ENCODE measurements at regions not wholly inside any gene's neighbourhood (a gene's known extent, or its start where the extent isn't known, plus 50 kb on each side); places are given as distances from the start of the nearest gene placed in this dataset.

DNA sequence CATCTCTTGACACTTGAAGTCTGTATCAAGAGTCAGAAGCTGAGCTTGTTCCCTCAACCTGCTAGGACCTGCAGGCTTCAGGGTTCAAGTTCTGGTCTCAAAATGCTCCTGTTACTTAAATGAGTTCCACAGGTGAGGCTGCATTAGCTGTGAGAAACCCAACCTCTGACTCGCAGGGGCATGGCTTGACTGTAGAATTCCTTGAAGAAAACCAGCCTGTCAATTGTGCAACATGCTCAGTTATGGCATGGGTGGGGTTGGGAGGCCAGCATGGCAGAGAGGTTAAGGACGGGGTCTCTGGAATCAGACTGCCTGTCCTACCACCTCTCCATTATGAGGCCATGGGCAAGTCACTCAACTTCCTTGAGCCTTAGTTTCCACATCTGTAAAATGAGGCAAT lies 235.8 kb downstream of the EN1 start:
- no peak for DNase-seq (ENCODE audit: low spot score)
- TF ChIP-seq, protein P1, sequence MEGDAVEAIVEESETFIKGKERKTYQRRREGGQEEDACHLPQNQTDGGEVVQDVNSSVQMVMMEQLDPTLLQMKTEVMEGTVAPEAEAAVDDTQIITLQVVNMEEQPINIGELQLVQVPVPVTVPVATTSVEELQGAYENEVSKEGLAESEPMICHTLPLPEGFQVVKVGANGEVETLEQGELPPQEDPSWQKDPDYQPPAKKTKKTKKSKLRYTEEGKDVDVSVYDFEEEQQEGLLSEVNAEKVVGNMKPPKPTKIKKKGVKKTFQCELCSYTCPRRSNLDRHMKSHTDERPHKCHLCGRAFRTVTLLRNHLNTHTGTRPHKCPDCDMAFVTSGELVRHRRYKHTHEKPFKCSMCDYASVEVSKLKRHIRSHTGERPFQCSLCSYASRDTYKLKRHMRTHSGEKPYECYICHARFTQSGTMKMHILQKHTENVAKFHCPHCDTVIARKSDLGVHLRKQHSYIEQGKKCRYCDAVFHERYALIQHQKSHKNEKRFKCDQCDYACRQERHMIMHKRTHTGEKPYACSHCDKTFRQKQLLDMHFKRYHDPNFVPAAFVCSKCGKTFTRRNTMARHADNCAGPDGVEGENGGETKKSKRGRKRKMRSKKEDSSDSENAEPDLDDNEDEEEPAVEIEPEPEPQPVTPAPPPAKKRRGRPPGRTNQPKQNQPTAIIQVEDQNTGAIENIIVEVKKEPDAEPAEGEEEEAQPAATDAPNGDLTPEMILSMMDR (IDR thresholded peaks at IDR 0.05; ENCODE audit: extremely low read depth, missing control alignments), result no peak

DNA sequence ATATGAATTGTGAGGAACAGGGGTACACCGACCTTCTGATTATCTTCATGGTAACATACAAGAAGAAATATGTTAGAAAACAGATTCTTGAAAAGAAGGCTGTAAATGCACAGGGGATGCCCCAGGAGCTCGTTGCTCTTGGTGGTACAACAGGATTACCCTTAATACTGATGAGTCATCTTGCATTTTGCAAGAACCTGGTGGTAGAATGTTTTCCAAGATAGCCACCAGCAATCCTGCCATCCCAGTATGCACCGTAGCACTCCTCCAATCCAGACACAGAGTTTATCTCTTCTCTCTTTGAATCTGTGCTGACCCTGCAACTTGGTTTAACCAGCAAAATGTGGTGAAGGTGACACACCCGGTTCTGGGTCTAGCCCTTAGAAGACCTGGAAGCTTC lies 238.3 kb downstream of the EN1 start:
- TF ChIP-seq, protein P1 (IDR thresholded peaks at IDR 0.05; ENCODE audit: extremely low read depth, missing control alignments), result no peak
- no peak for DNase-seq (ENCODE audit: low spot score)

GRCh38 chr2:118607641-118608040 lies 239.8 kb downstream of the EN1 start:
- TF ChIP-seq, protein P1 (IDR thresholded peaks at IDR 0.05; ENCODE audit: extremely low read depth, missing control alignments), result no peak

DNA sequence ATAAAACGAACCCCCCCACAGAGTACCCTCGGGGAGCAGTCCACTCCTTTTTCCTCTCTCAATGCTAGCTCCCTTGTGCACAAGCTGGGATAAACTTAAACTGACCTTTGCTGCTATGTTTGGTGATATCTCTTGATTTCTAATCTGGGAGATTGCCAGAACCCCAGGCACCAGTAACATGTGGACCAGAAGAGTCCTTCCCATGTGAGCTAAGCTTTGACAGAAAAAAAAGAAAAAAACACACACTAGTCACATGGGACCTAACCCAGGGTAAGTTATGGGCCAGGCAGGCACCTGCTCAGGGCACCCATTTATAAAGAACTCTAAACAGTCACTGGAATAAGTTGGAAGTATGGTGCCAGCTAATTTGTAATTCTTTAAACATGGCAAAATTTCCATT lies 242.6 kb downstream of the EN1 start:
- TF ChIP-seq, protein P1 (IDR thresholded peaks at IDR 0.05; ENCODE audit: extremely low read depth, missing control alignments), result no peak
- no peak for DNase-seq (ENCODE audit: low spot score)

More at GRCh38 chr2:118607641-118608040, 239.8 kb downstream of the EN1 start:
- no peak for DNase-seq (ENCODE audit: low spot score)

- TF ChIP-seq, protein P1 (IDR thresholded peaks at IDR 0.05; ENCODE audit: extremely low read depth, missing control alignments), result no peak
- no peak for DNase-seq (ENCODE audit: low spot score)
Measured at GRCh38 chr2:118604371-118604770, 243.1 kb downstream of the EN1 start.

DNA sequence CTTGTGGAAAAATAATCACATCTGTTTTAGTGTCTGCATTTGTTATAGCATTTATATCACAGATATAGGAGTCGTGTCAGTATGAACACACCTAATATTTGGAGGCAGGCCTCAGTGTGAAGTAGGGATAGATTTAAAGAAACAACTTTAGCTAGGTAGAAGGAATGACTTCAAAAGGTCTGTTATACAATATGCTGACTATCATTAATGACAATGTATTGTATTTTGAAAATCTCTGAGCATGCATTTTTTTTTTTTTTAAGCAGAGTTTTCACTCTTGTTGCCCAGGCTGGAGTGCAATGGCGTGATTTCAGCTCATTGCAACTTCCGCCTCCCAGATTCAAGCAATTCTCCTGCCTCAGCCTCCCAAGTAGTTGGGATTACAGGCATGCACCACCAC lies 248.3 kb downstream of the EN1 start:
- TF ChIP-seq, protein P1 (IDR thresholded peaks at IDR 0.05; ENCODE audit: extremely low read depth, missing control alignments), result no peak
- no peak for DNase-seq (ENCODE audit: low spot score)

GRCh38 chr2:118596620-118597019 lies 250.8 kb downstream of the EN1 start:
- TF ChIP-seq, protein P1 (IDR thresholded peaks at IDR 0.05; ENCODE audit: extremely low read depth, missing control alignments), result no peak
- DNase-seq (ENCODE audit: low spot score), result no peak
